HUES64 (cell line): ENCODE measurements at regions not wholly inside any gene's neighbourhood (a gene's known extent, or its start where the extent isn't known, plus 50 kb on each side); places are given as distances from the start of the nearest gene placed in this dataset.
"Not testable (repeated sequence)": the region's sequence is repeated elsewhere in the genome, so short reads cannot be mapped to it uniquely, and the experiment has no call there.

ENCODE experiments used
- H3K27ac ChIP-seq: 2 replicates; pipeline ENCODE4 v1.7.0; 2013; ENCODE audit warnings: low read depth, low read length, inconsistent platforms
- H3K27me3 ChIP-seq: 2 replicates; pipeline ENCODE4 v1.6.1; 2013; ENCODE audit warnings: mild to moderate bottlenecking, low read length; ENCODE audit not compliant: insufficient read depth
- H3K36me3 ChIP-seq: 2 replicates; pipeline ENCODE4 v1.6.1; 2013; ENCODE audit warnings: mild to moderate bottlenecking, low read length; ENCODE audit not compliant: insufficient read depth
- H3K4me1 ChIP-seq: 2 replicates; pipeline ENCODE4 v1.6.1; 2013; ENCODE audit warnings: mild to moderate bottlenecking, low read length, moderate library complexity; ENCODE audit not compliant: insufficient read depth
- H3K4me3 ChIP-seq: 2 replicates; pipeline ENCODE4 v1.5.1; 2013; ENCODE audit warnings: mild to moderate bottlenecking, low read length, moderate library complexity
- H3K9ac ChIP-seq: 2 replicates; pipeline ENCODE4 v1.6.1; 2013; ENCODE audit warnings: mild to moderate bottlenecking, low read depth, low read length
- H3K9me3 ChIP-seq: 2 replicates; pipeline ENCODE4 v1.6.1; 2013; ENCODE audit warnings: low read depth, low read length; ENCODE audit not compliant: insufficient read depth
- WGBS: fragments of 150-250, 120-280 bp; methylation state at CpG from one replicate; pipeline ENCODE4 v1.1.7; 2013; ENCODE audit warnings: missing lambda C conversion rate; 5-methylcytosine and 5-hydroxymethylcytosine counted together

- no peak overlapping the region for H3K4me3 ChIP-seq
- H3K36me3 ChIP-seq: no peaks in the 10 kb centered on the region
- H3K9me3 ChIP-seq: no peaks in the 10 kb centered on the region
- no peaks in the 10 kb centered on the region for H3K27me3 ChIP-seq
- H3K9ac ChIP-seq: no peak overlapping the region
- no peak overlapping the region for H3K27ac ChIP-seq
- 96% methylated on average over 2 of the region's 2 CpGs for WGBS
- H3K4me1 ChIP-seq: 0 out of 2 replicates have a peak, but pooled peaks cover 3% of the 10 kb centered on the region
These were observed 93.9 kb downstream of the TEX35 start for GRCh38 chr1:178606839-178607238.

DNA sequence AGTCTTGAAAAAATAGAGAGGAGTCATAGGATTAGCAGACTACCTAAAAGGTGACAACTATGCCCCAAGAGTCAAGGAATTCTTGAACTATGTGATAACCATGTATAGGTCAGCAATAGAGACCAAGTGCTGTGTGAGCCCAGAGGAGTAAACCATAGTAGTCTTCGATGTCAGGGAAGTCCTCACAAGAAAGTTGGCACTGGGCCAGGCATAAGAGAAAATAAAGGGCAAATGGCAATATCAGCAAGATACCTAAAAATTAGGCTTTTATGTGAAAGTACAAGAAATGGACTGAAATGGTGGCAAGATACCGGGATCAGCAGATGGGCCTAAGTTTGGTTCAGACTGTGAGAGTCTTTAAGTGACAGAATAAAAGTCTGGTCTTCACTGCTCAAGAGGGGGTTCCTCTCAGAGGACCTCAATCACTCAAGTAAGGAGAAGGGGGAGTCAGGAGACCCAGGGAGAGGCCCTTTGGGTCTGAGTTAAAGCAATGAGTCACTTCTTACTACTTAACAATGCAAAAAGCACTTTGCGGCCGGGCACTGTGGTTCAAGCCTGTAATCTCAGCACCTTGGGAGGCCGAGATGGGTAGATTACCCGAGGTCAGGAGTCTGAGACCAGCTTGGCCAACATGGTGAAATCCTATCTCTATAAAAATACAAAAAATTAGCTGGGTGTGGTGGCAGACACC lies 95.0 kb downstream of the TEX35 start:
- no peak overlapping the region for H3K4me3 ChIP-seq
- WGBS: 96% methylated on average over 6 of the region's 6 CpGs
- no peaks in the 10 kb centered on the region for H3K27me3 ChIP-seq
- H3K9me3 ChIP-seq: no peaks in the 10 kb centered on the region
- no peaks in the 10 kb centered on the region for H3K36me3 ChIP-seq
- no peak overlapping the region for H3K9ac ChIP-seq
- H3K4me1 ChIP-seq: 0 out of 2 replicates have a peak, but pooled peaks cover 3% of the 10 kb centered on the region
- no peak overlapping the region for H3K27ac ChIP-seq

GRCh38 chr1:178609015-178609414 lies 96.1 kb downstream of the TEX35 start:
- no peaks in the 10 kb centered on the region for H3K9me3 ChIP-seq
- 0 out of 2 replicates have a peak, but pooled peaks cover 3% of the 10 kb centered on the region for H3K4me1 ChIP-seq
- H3K27me3 ChIP-seq: no peaks in the 10 kb centered on the region
- no peak overlapping the region for H3K27ac ChIP-seq
- no peak overlapping the region for H3K9ac ChIP-seq
- H3K4me3 ChIP-seq: no peak overlapping the region
- 95% methylated on average over 2 of the region's 2 CpGs for WGBS
- H3K36me3 ChIP-seq: no peaks in the 10 kb centered on the region

DNA sequence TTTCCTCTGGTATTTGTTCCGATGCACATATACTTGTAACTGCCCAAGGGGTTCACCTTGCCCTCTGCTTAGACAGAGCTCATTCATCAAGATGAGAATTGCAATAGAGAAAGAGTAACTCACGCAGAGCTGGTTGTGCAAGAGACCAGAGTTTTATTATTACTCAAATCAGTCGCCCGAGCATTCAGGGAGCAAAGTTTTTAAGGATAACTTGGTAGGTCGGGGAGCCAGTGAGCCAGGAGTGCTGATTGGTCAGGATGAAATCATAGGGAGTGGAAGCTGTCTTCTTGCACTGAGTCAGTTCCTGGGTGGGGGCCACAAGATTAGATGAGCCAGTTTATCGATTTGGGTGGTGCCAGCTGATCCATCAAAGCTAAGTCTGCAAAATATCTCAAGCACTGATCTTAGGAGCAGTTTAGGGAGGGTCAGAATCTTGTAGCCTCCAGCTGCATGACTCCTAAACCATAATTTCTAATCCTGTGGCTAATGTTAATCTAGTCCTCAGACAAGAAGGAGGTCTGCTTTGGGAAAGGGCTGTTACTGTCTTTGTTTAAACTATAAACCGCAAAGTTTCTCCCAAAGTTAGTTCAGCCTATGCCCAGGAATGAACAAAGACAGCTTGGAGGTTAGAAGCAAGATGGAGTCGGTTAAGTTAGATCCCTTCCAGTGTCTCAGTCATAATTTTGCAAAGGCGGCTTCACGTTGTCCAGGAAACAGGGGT lies 97.9 kb downstream of the TEX35 start:
- H3K4me1 ChIP-seq, H3K4me3 ChIP-seq, H3K9ac ChIP-seq, H3K36me3 ChIP-seq, H3K27me3 ChIP-seq, H3K9me3 ChIP-seq, H3K27ac ChIP-seq: not testable (repeated sequence)
- 87% methylated on average over 10 of the region's 10 CpGs for WGBS

DNA sequence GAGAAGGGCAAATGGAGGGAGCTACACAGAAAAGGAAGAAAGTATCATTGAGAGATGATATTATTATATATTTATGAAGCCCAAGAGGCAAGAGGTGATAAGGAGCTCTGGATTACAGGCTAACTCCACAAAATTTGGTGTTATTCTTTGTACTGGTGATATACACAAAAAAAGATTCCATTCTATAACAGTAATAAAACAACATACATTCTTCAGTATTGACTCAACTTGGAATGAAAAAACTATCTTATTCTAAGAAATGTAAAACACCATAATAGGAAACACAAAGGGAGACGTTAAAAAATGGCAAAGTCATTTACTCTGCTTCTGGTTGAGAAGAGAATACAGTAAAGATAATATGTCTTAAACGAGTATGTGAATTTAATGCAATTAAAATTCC lies 99.4 kb downstream of the TEX35 start:
- Histone ChIP-seq H3K27me3 (no peaks in the 10 kb centered on the region), H3K36me3 (no peaks in the 10 kb centered on the region), H3K27ac (no peak overlapping the region), H3K9ac (no peak overlapping the region), H3K4me3 (no peak overlapping the region), H3K4me1 (no peaks in the 10 kb centered on the region), H3K9me3 (no peaks in the 10 kb centered on the region)
- WGBS: no CpG with 5 or more reads among the region's 2 CpGs

GRCh38 chr1:178613271-178613945 lies 100.5 kb downstream of the TEX35 start:
- no peak overlapping the region for H3K4me3 ChIP-seq
- H3K9me3 ChIP-seq: no peaks in the 10 kb centered on the region
- no peaks in the 10 kb centered on the region for H3K27me3 ChIP-seq
- H3K9ac ChIP-seq: no peak overlapping the region
- 93% methylated on average over 3 of the region's 3 CpGs for WGBS
- H3K27ac ChIP-seq: no peak overlapping the region
- no peaks in the 10 kb centered on the region for H3K36me3 ChIP-seq
- H3K4me1 ChIP-seq: no peaks in the 10 kb centered on the region

GRCh38 chr1:178614286-178614685 lies 101.4 kb downstream of the TEX35 start:
- Histone ChIP-seq H3K36me3 (no peaks in the 10 kb centered on the region), H3K27ac (no peak overlapping the region), H3K4me3 (no peak overlapping the region), H3K9ac (no peak overlapping the region), H3K4me1 (no peaks in the 10 kb centered on the region), H3K27me3 (no peaks in the 10 kb centered on the region), H3K9me3 (no peaks in the 10 kb centered on the region)
- WGBS: 93% methylated on average over 8 of the region's 8 CpGs

DNA sequence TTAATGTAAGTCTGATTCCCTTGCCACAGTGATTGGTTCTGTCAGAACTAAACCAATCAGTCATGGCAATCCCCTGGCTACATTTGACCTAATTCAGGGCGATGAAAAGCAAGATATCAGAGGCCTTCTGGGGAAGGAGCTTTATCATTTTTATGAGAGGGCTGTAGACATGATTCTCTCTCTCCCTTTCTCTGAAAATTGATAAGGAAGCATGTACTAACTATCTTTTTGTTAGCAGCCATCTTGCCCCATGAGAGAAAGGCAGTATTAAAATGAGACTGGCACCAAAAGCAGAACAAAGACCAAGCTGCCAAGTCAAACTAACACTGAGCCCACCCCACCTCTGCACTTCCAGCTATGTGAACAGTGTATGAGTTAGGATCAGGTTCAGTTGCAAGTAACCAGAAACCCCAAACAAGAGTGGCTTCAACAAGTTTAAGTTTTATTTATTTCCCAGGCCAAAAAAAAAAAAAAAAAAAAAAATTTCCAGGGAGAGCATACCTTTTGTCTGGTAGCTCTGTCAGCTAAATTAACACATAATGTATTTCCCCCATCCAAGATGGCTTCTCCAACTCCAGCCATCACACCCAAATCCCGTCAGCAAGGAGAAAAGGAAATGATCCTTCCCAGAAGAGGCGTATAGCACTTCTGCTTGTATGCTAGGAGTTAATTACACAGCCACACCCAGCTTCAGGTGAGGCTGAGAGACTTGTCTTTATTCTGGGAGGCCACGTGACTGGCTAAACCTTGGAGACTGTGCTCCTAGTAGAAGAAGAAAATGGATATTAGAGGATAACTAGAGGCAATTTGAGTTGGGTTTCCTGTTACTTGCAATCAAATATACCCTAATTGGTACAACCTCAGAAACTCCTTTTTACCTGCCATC lies 105.8 kb upstream of the RALGPS2 start:
- no peak overlapping the region for H3K27ac ChIP-seq
- H3K9me3 ChIP-seq: no peaks in the 10 kb centered on the region
- H3K27me3 ChIP-seq: no peaks in the 10 kb centered on the region
- H3K36me3 ChIP-seq: no peaks in the 10 kb centered on the region
- no peak overlapping the region for H3K4me3 ChIP-seq
- 91% methylated on average over 4 of the region's 4 CpGs for WGBS
- H3K4me1 ChIP-seq: no peaks in the 10 kb centered on the region
- no peak overlapping the region for H3K9ac ChIP-seq

GRCh38 chr1:178620584-178621475 lies 104.2 kb upstream of the RALGPS2 start:
- Histone ChIP-seq H3K4me3 (no peak overlapping the region), H3K9ac (no peak overlapping the region), H3K27ac (no peak overlapping the region), H3K9me3 (no peaks in the 10 kb centered on the region), H3K4me1 (no peaks in the 10 kb centered on the region), H3K36me3 (no peaks in the 10 kb centered on the region), H3K27me3 (no peaks in the 10 kb centered on the region)
- 90% methylated on average over 5 of the region's 5 CpGs for WGBS

- Histone ChIP-seq H3K9me3 (no peaks in the 10 kb centered on the region), H3K27ac (no peak overlapping the region), H3K36me3 (no peaks in the 10 kb centered on the region), H3K4me1 (no peaks in the 10 kb centered on the region), H3K4me3 (no peak overlapping the region), H3K9ac (no peak overlapping the region), H3K27me3 (no peaks in the 10 kb centered on the region)
- WGBS: 95% methylated on average over 10 of the region's 10 CpGs
These were observed 103.2 kb upstream of the RALGPS2 start for GRCh38 chr1:178621822-178622221.
